Neural cell (in vitro differentiated cells): ENCODE measurements at regions not wholly inside any gene's neighbourhood (a gene's known extent, or its start where the extent isn't known, plus 50 kb on each side); places are given as distances from the start of the nearest gene placed in this dataset.

Experiments
- H2AFZ ChIP-seq: fragments of 200-600, 300-800 bp; sonication (generic), shearing (Covaris generic); 2 replicates; pipeline ENCODE4 v1.6.0; 2014; ENCODE audit warnings: low read depth, mild to moderate bottlenecking, antibody characterized with exemption, low read length, moderate library complexity
- H3F3A ChIP-seq: fragments of 200-600 bp; shearing (Covaris generic); 2 replicates; pipeline ENCODE4 v1.6.1; 2016; ENCODE audit warnings: mild to moderate bottlenecking, moderate library complexity, mixed read lengths, antibody characterized with exemption, low read length; ENCODE audit not compliant: insufficient read depth, poor library complexity, severe bottlenecking
- H3K27ac ChIP-seq: fragments of 200-600, 300-800 bp; sonication (generic), shearing (Covaris generic); 2 replicates; pipeline ENCODE4 v1.5.1; 2014; ENCODE audit warnings: mild to moderate bottlenecking, low read length, moderate library complexity
- H3K27me3 ChIP-seq: fragments of 300-800, 200-600 bp; sonication (generic), shearing (Covaris generic); 2 replicates; pipeline ENCODE4 v1.6.0; 2014; ENCODE audit warnings: mild to moderate bottlenecking, low read depth, low read length, moderate library complexity; ENCODE audit not compliant: insufficient read depth
- H3K36me3 ChIP-seq: fragments of 300-800, 200-600 bp; sonication (generic), shearing (Covaris generic); 2 replicates; pipeline ENCODE4 v1.5.1; 2014; ENCODE audit warnings: mild to moderate bottlenecking, antibody characterized with exemption, low read length, moderate library complexity; ENCODE audit not compliant: insufficient read depth
- H3K4me2 ChIP-seq: fragments of 300-800, 200-600 bp; sonication (generic), shearing (Covaris generic); 2 replicates; pipeline ENCODE4 v1.6.0; 2014; ENCODE audit warnings: mild to moderate bottlenecking, low read length
- H3K4me3 ChIP-seq: fragments of 300-800, 200-600 bp; sonication (generic), shearing (Covaris generic); 2 replicates; pipeline ENCODE4 v1.5.1; 2014; ENCODE audit warnings: mild to moderate bottlenecking, low read length, moderate library complexity
- H3K79me2 ChIP-seq: fragments of 200-600 bp; shearing (Covaris generic); replicated peaks from 2 replicates; pipeline ENCODE4 v1.6.0; 2014; ENCODE audit warnings: mild to moderate bottlenecking, low read length, moderate library complexity; ENCODE audit not compliant: insufficient read depth
- H3K9ac ChIP-seq: fragments of 300-800, 200-600 bp; sonication (generic), shearing (Covaris generic); 2 replicates; pipeline ENCODE4 v1.6.1; 2016; ENCODE audit warnings: mild to moderate bottlenecking, low read length, mixed read lengths
- H3K9me2 ChIP-seq: fragments of 200-600 bp; shearing (Covaris generic); 2 replicates; pipeline ENCODE4 v1.6.1; 2016; ENCODE audit warnings: mild to moderate bottlenecking, low read length, mixed read lengths; ENCODE audit not compliant: insufficient read depth
- H3K9me3 ChIP-seq: fragments of 200-600, 300-800 bp; sonication (generic), shearing (Covaris generic); 2 replicates; pipeline ENCODE4 v1.6.1; 2016; ENCODE audit warnings: mild to moderate bottlenecking, mixed run types, low read length, moderate library complexity, mixed read lengths
- H4K20me1 ChIP-seq: fragments of 200-600 bp; shearing (Covaris generic); 2 replicates; pipeline ENCODE4 v1.6.1; 2016; ENCODE audit warnings: mild to moderate bottlenecking, mixed run types; ENCODE audit not compliant: insufficient read depth
- EP300 ChIP-seq: fragments of 450-650 bp; conservative IDR thresholded peaks from 2 replicates; pipeline ENCODE4 v1.6.1; 2014; ENCODE audit warnings: antibody characterized with exemption, mild to moderate bottlenecking, moderate library complexity; ENCODE audit not compliant: poor library complexity, severe bottlenecking
- EZH2 ChIP-seq: fragments of 200-600, 300-800 bp; shearing (Covaris generic), sonication (generic); IDR thresholded peaks from 2 replicates; pipeline ENCODE4 v1.6.1; 2014; ENCODE audit warnings: antibody characterized with exemption, low read length, borderline replicate concordance, mild to moderate bottlenecking; ENCODE audit not compliant: insufficient read depth, poor library complexity, severe bottlenecking
- MXI1 ChIP-seq: fragments of 450-650 bp; conservative IDR thresholded peaks from 2 replicates; pipeline ENCODE4 v1.6.1; 2014; ENCODE audit warnings: antibody characterized with exemption, mild to moderate bottlenecking; ENCODE audit not compliant: poor library complexity, severe bottlenecking
- POLR2AphosphoS5 ChIP-seq: IDR thresholded peaks from 2 replicates; pipeline ENCODE4 v1.6.1; 2012
- RAD21 ChIP-seq: fragments of 450-650 bp; conservative IDR thresholded peaks from 2 replicates; pipeline ENCODE4 v1.6.1; 2014; ENCODE audit warnings: antibody characterized with exemption, mild to moderate bottlenecking, moderate library complexity
- SMC3 ChIP-seq: fragments of 450-650 bp; conservative IDR thresholded peaks from 2 replicates; pipeline ENCODE4 v1.6.1; 2014; ENCODE audit warnings: antibody characterized with exemption, mild to moderate bottlenecking, moderate library complexity; ENCODE audit not compliant: poor library complexity
- TAF1 ChIP-seq: IDR thresholded peaks from 2 replicates; pipeline ENCODE4 v1.6.1; 2012; ENCODE audit warnings: low read depth
- TF ChIP-seq, protein P1 (sequence below): fragments of 450-650 bp; IDR thresholded peaks from 2 replicates; pipeline ENCODE4 v1.5.1; 2014; ENCODE audit warnings: antibody characterized with exemption, mild to moderate bottlenecking, moderate library complexity; ENCODE audit not compliant: poor library complexity, severe bottlenecking
- TF ChIP-seq, protein P2 (sequence below): IDR thresholded peaks from 2 replicates; pipeline ENCODE4 v1.6.1; 2012; ENCODE audit warnings: borderline replicate concordance

DNA sequence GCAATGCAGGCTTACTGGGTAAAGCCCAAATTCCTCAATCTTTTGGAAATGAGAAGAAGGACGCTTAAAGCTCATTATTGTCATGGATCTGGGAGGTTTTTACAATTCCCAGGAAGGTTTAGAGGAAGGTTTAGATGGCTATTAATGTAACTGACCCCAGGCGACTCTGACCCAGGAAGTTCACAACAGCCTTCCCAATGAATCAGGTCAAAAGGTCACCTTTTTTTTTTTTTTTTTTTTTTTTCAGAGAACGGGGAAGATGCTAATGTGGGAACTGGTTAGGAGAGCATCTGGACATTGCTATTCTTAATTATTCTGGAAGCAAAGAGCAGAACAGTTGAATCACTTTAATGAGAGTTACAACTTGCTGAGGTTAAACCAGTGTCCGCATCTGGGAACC lies 149.9 kb upstream of the ITGB1 start:
- TF ChIP-seq MXI1 = no peak
- no peak for TF ChIP-seq POLR2AphosphoS5
- TF ChIP-seq, protein P1, sequence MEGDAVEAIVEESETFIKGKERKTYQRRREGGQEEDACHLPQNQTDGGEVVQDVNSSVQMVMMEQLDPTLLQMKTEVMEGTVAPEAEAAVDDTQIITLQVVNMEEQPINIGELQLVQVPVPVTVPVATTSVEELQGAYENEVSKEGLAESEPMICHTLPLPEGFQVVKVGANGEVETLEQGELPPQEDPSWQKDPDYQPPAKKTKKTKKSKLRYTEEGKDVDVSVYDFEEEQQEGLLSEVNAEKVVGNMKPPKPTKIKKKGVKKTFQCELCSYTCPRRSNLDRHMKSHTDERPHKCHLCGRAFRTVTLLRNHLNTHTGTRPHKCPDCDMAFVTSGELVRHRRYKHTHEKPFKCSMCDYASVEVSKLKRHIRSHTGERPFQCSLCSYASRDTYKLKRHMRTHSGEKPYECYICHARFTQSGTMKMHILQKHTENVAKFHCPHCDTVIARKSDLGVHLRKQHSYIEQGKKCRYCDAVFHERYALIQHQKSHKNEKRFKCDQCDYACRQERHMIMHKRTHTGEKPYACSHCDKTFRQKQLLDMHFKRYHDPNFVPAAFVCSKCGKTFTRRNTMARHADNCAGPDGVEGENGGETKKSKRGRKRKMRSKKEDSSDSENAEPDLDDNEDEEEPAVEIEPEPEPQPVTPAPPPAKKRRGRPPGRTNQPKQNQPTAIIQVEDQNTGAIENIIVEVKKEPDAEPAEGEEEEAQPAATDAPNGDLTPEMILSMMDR = no peak
- TF ChIP-seq EZH2 = no peak
- TF ChIP-seq RAD21 = no peak
- TF ChIP-seq EP300 = no peak
- no peak for TF ChIP-seq SMC3
- no peak for TF ChIP-seq TAF1
- TF ChIP-seq, protein P2, sequence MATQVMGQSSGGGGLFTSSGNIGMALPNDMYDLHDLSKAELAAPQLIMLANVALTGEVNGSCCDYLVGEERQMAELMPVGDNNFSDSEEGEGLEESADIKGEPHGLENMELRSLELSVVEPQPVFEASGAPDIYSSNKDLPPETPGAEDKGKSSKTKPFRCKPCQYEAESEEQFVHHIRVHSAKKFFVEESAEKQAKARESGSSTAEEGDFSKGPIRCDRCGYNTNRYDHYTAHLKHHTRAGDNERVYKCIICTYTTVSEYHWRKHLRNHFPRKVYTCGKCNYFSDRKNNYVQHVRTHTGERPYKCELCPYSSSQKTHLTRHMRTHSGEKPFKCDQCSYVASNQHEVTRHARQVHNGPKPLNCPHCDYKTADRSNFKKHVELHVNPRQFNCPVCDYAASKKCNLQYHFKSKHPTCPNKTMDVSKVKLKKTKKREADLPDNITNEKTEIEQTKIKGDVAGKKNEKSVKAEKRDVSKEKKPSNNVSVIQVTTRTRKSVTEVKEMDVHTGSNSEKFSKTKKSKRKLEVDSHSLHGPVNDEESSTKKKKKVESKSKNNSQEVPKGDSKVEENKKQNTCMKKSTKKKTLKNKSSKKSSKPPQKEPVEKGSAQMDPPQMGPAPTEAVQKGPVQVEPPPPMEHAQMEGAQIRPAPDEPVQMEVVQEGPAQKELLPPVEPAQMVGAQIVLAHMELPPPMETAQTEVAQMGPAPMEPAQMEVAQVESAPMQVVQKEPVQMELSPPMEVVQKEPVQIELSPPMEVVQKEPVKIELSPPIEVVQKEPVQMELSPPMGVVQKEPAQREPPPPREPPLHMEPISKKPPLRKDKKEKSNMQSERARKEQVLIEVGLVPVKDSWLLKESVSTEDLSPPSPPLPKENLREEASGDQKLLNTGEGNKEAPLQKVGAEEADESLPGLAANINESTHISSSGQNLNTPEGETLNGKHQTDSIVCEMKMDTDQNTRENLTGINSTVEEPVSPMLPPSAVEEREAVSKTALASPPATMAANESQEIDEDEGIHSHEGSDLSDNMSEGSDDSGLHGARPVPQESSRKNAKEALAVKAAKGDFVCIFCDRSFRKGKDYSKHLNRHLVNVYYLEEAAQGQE = no peak
- no peaks in the 10 kb centered on the region for H3K9me2 ChIP-seq

DNA sequence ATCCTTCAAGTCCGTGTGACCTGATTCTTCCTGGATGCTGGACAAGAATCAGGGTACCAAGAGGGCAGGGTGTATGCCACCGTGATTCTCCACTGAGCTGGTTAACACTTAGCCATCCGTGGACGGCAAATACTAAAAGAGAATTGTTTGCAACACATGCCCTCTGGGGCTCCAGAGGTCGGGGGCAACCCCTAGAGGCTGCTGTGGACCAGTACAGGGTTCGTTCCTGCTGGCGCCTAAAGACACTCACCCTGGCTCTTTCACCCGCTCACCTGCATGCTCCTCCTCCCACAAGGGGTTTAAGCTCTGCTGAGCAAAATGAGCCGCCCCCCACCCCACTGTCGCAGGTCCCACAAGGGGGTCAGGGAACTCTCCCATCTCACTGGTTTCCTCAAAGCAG lies 148.7 kb upstream of the ITGB1 start:
- Histone ChIP-seq H4K20me1 (no peaks in the 10 kb centered on the region), H3K79me2 (no peaks in the 10 kb centered on the region), H3K9me3 (no peaks in the 10 kb centered on the region), H3K27ac (no peak overlapping the region), H3K4me2 (no peak overlapping the region), H3K27me3 (no peaks in the 10 kb centered on the region), H3F3A (no peaks in the 10 kb centered on the region), H3K4me3 (no peak overlapping the region), H3K9me2 (no peaks in the 10 kb centered on the region), H2AFZ (no peak overlapping the region), H3K36me3 (no peaks in the 10 kb centered on the region), H3K9ac (no peak overlapping the region)
- TF ChIP-seq SMC3 = no peak
- no peak for TF ChIP-seq EP300
- no peak for TF ChIP-seq RAD21
- no peak for TF ChIP-seq MXI1
- TF ChIP-seq, protein P2 = no peak
- no peak for TF ChIP-seq TAF1
- TF ChIP-seq, protein P1 = no peak
- TF ChIP-seq POLR2AphosphoS5 = no peak
- TF ChIP-seq EZH2 = no peak

More for the DNA sequence above, 149.9 kb upstream of the ITGB1 start:
- H2AFZ ChIP-seq = no peak overlapping the region
- H3K4me3 ChIP-seq = no peak overlapping the region
- H3K27ac ChIP-seq = no peak overlapping the region
- H4K20me1 ChIP-seq = no peaks in the 10 kb centered on the region
- no peaks in the 10 kb centered on the region for H3F3A ChIP-seq
- no peak overlapping the region for H3K4me2 ChIP-seq
- H3K79me2 ChIP-seq = no peaks in the 10 kb centered on the region
- no peaks in the 10 kb centered on the region for H3K27me3 ChIP-seq
- H3K36me3 ChIP-seq = no peaks in the 10 kb centered on the region
- no peak overlapping the region for H3K9ac ChIP-seq
- no peaks in the 10 kb centered on the region for H3K9me3 ChIP-seq
